PC-3 (cell line): ENCODE measurements at regions not wholly inside any gene's neighbourhood (a gene's known extent, or its start where the extent isn't known, plus 50 kb on each side); places are given as distances from the start of the nearest gene placed in this dataset.
A peak's percentile ranks its signal among the peaks of the same experiment; 100 is the strongest.

Experiments
- ATAC-seq: fragments of 200-7000 bp; cut with Tn5 transposase; 2 replicates; pipeline ENCODE4 v1.9.1; 2020; ENCODE audit warnings: mild to moderate bottlenecking, moderate library complexity
- BruUV-seq: library from RNA; stranded (reverse); fragments of 400-500 nt; replicated peaks from 2 replicates; lab custom pipeline; 2021; lab: Mats Ljungman, UMichigan
- CTCF ChIA-PET: fragments of 300-600 bp; sonication (Branson Sonifier 250); formaldehyde crosslinking; loops from one replicate; lab custom pipeline; 2022; ENCODE audit warnings: antibody characterized with exemption; lab: Charles Lee
- POLR2A ChIA-PET: fragments of 300-600 bp; sonication (Branson Sonifier 250); formaldehyde crosslinking; loops from one replicate; lab custom pipeline; 2022; ENCODE audit warnings: antibody characterized with exemption; ENCODE audit not compliant: unreplicated experiment; lab: Charles Lee
- DNase-seq: peaks from one replicate; pipeline ENCODE4 v3.0.0-alpha.2; 2015
- H2AFZ ChIP-seq: fragments of 300-600 bp; sonication (generic); 2 replicates; pipeline ENCODE4 v1.6.0; 2016; ENCODE audit warnings: antibody characterized with exemption, low read length
- H3F3A ChIP-seq: fragments of 300-600 bp; sonication (generic); one replicate; pipeline ENCODE4 v1.6.0; 2017; ENCODE audit warnings: antibody characterized with exemption, low read length, control low read depth, mild to moderate bottlenecking; ENCODE audit not compliant: unreplicated experiment
- H3K27ac ChIP-seq: fragments of 300-600 bp; sonication (generic); 2 replicates; pipeline ENCODE4 v1.5.1; 2016; ENCODE audit warnings: mild to moderate bottlenecking, low read length
- H3K27me3 ChIP-seq: fragments of 300-600 bp; sonication (generic); 2 replicates; pipeline ENCODE4 v1.6.1; 2016; ENCODE audit warnings: low read length, mixed read lengths
- H3K36me3 ChIP-seq: fragments of 300-600 bp; sonication (generic); 2 replicates; pipeline ENCODE4 v1.6.1; 2016; ENCODE audit warnings: low read depth, mixed run types, low read length, mixed read lengths
- H3K4me1 ChIP-seq: fragments of 300-600 bp; sonication (generic); 2 replicates; pipeline ENCODE4 v1.5.1; 2016; ENCODE audit warnings: low read length; ENCODE audit not compliant: insufficient read depth
- H3K4me2 ChIP-seq: fragments of 300-600 bp; sonication (generic); 2 replicates; pipeline ENCODE4 v1.6.0; 2016; ENCODE audit warnings: low read length
- H3K4me3 ChIP-seq: fragments of 300-600 bp; sonication (generic); 2 replicates; pipeline ENCODE4 v1.5.1; 2016; ENCODE audit warnings: mild to moderate bottlenecking, low read length, mixed read lengths
- H3K79me2 ChIP-seq: fragments of 300-600 bp; sonication (generic); 2 replicates; pipeline ENCODE4 v1.6.1; 2017; ENCODE audit warnings: low read length, mixed read lengths
- H3K9ac ChIP-seq: fragments of 300-600 bp; sonication (generic); 2 replicates; pipeline ENCODE4 v1.6.0; 2016; ENCODE audit warnings: mild to moderate bottlenecking, low read length
- H3K9me2 ChIP-seq: fragments of 300-600 bp; sonication (generic); replicated peaks from 2 replicates; pipeline ENCODE4 v1.6.1; 2016; ENCODE audit warnings: mixed run types, low read length, mixed read lengths
- H3K9me3 ChIP-seq: fragments of 300-600 bp; sonication (generic); 2 replicates; pipeline ENCODE4 v1.6.1; 2016; ENCODE audit warnings: low read length, mixed read lengths
- H4K20me1 ChIP-seq: fragments of 300-600 bp; sonication (generic); 2 replicates; pipeline ENCODE4 v1.6.1; 2016; ENCODE audit warnings: low read length, mixed read lengths
- CTCF ChIP-seq: fragments of 300-600 bp; sonication (generic); conservative IDR thresholded peaks from 2 replicates; pipeline ENCODE4 v1.5.1; 2017; ENCODE audit warnings: antibody characterized with exemption, low read depth, mild to moderate bottlenecking, low read length
- EZH2 ChIP-seq: fragments of 300-600 bp; sonication (generic); IDR thresholded peaks from one replicate; pipeline ENCODE4 v1.6.1; 2017; ENCODE audit warnings: antibody characterized with exemption, mild to moderate bottlenecking, low read length; ENCODE audit not compliant: unreplicated experiment
- EZH2phosphoT487 ChIP-seq: fragments of 300-600 bp; sonication (generic); IDR thresholded peaks from 2 replicates; pipeline ENCODE4 v1.6.1; 2018; ENCODE audit warnings: mild to moderate bottlenecking, antibody characterized with exemption, low read length, borderline replicate concordance
- intact Hi-C: fragments of 100-400 bp; cut with micrococcal nuclease; formaldehyde crosslinking; loops from 2 replicates; pipeline ENCODE4 v1.9.0; 2023

GRCh38 chr6:113570161-113570560 is 287.0 kb upstream of the MARCKS start:
- no TSS peak for BruUV-seq
- Histone ChIP-seq H4K20me1 (no peaks in the 10 kb centered on the region), H3K36me3 (no peaks in the 10 kb centered on the region), H2AFZ (no peak overlapping the region), H3K79me2 (no peaks in the 10 kb centered on the region), H3K9ac (no peak overlapping the region), H3K27ac (no peak overlapping the region), H3K9me3 (no peaks in the 10 kb centered on the region), H3K4me2 (no peak overlapping the region), H3K4me1 (no peaks in the 10 kb centered on the region), H3K4me3 (no peak overlapping the region), H3K9me2 (no peaks in the 10 kb centered on the region), H3F3A (no peaks in the 10 kb centered on the region), H3K27me3 (no peaks in the 10 kb centered on the region)
- CTCF ChIA-PET = no interaction called here
- intact Hi-C loops = no loop called here
- TF ChIP-seq EZH2phosphoT487 (no peak), EZH2 (no peak), CTCF (no peak)
- ATAC-seq = no peak
- DNase-seq = no peak
- POLR2A ChIA-PET = no interaction called here

- H3K9me3 ChIP-seq = no peaks in the 10 kb centered on the region
- H3K4me2 ChIP-seq = no peak overlapping the region
- no peaks in the 10 kb centered on the region for H3K4me1 ChIP-seq
- no peak for ATAC-seq
- H2AFZ ChIP-seq = no peak overlapping the region
- intact Hi-C loops = no loop called here
- peak; percentile 39; the same call in 1 of the 2 replicates for TF ChIP-seq CTCF
- TF ChIP-seq EZH2 = no peak
- no peak for TF ChIP-seq EZH2phosphoT487
- H3K79me2 ChIP-seq = no peaks in the 10 kb centered on the region
- no TSS peak for BruUV-seq
- POLR2A ChIA-PET = no interaction called here
- no peaks in the 10 kb centered on the region for H3K36me3 ChIP-seq
- no peaks in the 10 kb centered on the region for H3F3A ChIP-seq
- H3K4me3 ChIP-seq = no peak overlapping the region
- no peak overlapping the region for H3K9ac ChIP-seq
- no peaks in the 10 kb centered on the region for H3K9me2 ChIP-seq
- H3K27me3 ChIP-seq = no peaks in the 10 kb centered on the region
- CTCF ChIA-PET = no interaction called here
- H4K20me1 ChIP-seq = no peaks in the 10 kb centered on the region
- no peak overlapping the region for H3K27ac ChIP-seq
- no peak for DNase-seq
Measured at GRCh38 chr6:113570641-113571040, 286.5 kb upstream of the MARCKS start.

GRCh38 chr6:113574147-113574546 is 283.0 kb upstream of the MARCKS start:
- no peaks in the 10 kb centered on the region for H3K4me1 ChIP-seq
- no peaks in the 10 kb centered on the region for H3K9me2 ChIP-seq
- CTCF ChIA-PET = interaction anchor here (0.6 kb wide), 1 partner anchor 11 kb away, joined by 3 read pairs; no protein-coding TSS in a partner anchor
- intact Hi-C loops = no loop called here
- DNase-seq (no peak), ATAC-seq (no peak)
- no peaks in the 10 kb centered on the region for H3K79me2 ChIP-seq
- BruUV-seq = no TSS peak
- H3K9ac ChIP-seq = no peak overlapping the region
- TF ChIP-seq CTCF (no peak), EZH2phosphoT487 (no peak), EZH2 (no peak)
- H3F3A ChIP-seq = no peaks in the 10 kb centered on the region
- H3K4me3 ChIP-seq = no peak overlapping the region
- no peaks in the 10 kb centered on the region for H3K36me3 ChIP-seq
- no peaks in the 10 kb centered on the region for H3K27me3 ChIP-seq
- POLR2A ChIA-PET = no interaction called here
- no peak overlapping the region for H2AFZ ChIP-seq
- no peak overlapping the region for H3K4me2 ChIP-seq
- H3K27ac ChIP-seq = no peak overlapping the region
- no peaks in the 10 kb centered on the region for H3K9me3 ChIP-seq
- H4K20me1 ChIP-seq = no peaks in the 10 kb centered on the region
